Activated naive CD4-positive, alpha-beta T cell treated with anti-CD3 and anti-CD28 coated beads, Interleukin-2, amount 50 U/mL, for 72 hours (primary cell): ENCODE measurements at regions not wholly inside any gene's neighbourhood (a gene's known extent, or its start where the extent isn't known, plus 50 kb on each side); places are given as distances from the start of the nearest gene placed in this dataset.
A peak's percentile ranks its signal among the peaks of the same experiment; 100 is the strongest.

Experiments
- ATAC-seq, 2 donors: fragments of 150-1000 bp; cut with Tn5 transposase; 2 replicates each; pipeline ENCODE4 v1.10.0; 2021; ENCODE audit warnings: mild to moderate bottlenecking in 2 of 2, moderate library complexity in 2 of 2
- DNase-seq, 2 donors: peaks; one replicate each; pipeline ENCODE4 v3.0.0; 2021 to 2022; ENCODE audit warnings: low spot score in 2 of 2
- H3K27ac Mint-ChIP-seq, 2 donors: one replicate each; pipeline ENCODE4 v1.8.0; 2022; ENCODE audit warnings: mild to moderate bottlenecking in 2 of 2, mixed read lengths in 2 of 2
- H3K36me3 Mint-ChIP-seq, 2 donors: one replicate each; pipeline ENCODE4 v1.8.0; 2022; ENCODE audit warnings: mixed read lengths in 2 of 2
- H3K9me3 Mint-ChIP-seq, 2 donors: one replicate each; pipeline ENCODE4 v1.8.0; 2022; ENCODE audit warnings: mixed read lengths in 2 of 2

DNA sequence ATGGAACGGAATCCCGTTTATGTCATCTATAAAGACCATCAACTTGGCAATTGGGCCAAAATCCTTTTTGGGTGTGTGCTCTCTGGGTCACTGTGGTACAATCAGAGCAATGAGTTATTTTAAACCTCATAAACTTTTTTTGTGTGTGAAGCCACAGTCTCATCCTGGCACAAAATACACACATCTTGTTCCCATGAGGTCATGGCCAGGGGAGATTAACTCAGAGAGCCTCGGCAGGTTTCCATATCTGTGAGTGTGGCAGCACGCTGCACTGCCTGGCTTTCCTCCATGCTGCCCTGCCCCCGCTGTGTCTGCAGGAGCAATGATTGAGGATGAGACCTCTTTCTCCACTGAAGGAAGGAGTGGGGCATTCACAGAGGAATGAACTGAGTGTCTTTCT is 54.0 kb upstream of the DLG1 start:
- Mint-ChIP-seq H3K9me3 (no peaks in the 10 kb centered on the region), H3K36me3 (no peaks in the 10 kb centered on the region), H3K27ac (no peak overlapping the region)
- no peak for DNase-seq
- ATAC-seq: no peak

DNA sequence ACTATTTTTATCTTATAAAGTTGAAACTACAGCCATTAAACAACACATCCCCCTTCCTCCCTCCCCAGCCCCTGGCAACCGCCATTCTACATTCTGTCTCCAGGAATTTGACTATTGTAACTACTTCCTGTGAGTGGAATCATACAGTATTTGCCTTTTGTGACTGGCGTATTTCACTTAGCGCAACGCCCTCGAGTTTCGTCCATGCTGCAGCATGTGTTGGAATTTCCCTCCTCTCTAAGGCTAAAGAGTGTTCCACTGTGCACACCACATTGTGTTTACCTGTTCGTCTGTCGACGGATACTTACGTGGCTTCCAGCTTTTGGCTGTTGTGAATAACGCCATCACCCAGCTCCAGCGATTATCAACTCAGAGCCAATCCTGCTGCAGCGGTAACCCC is 52.0 kb upstream of the DLG1 start:
- H3K27ac Mint-ChIP-seq: no peak overlapping the region
- no peaks in the 10 kb centered on the region for H3K9me3 Mint-ChIP-seq
- DNase-seq (no peak), ATAC-seq (no peak)
- H3K36me3 Mint-ChIP-seq: no peaks in the 10 kb centered on the region

DNA sequence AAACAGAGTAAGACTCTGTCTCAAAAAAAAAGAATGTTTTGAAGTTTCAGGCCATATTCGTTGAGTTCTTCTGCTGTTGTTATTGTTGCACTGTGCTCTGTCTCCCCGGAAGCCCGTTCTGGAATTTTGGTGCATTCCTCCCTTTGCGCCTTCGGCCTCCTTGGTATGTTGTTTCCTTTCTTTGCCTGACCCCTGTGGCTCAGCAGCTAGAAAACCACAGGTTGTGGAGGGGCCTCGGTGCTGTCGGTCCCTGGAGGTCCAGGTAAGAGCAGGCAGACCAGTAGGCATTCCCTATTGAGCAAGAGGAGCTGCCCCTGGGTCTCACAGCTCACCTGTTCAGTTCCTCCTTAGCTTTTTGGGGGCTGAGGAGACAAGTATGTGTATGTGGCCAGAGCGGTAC is 51.0 kb upstream of the DLG1 start:
- Mint-ChIP-seq H3K27ac (peak overlapping the region in 1 of 2 donors; percentile 66), H3K9me3 (no peaks in the 10 kb centered on the region), H3K36me3 (no peaks in the 10 kb centered on the region)
- DNase-seq: no peak
- ATAC-seq: no peak
